Neural cell (in vitro differentiated cells): ENCODE measurements at regions not wholly inside any gene's neighbourhood (a gene's known extent, or its start where the extent isn't known, plus 50 kb on each side); places are given as distances from the start of the nearest gene placed in this dataset.

Source experiments
- CTCF ChIP-seq: fragments of 450-650 bp; IDR thresholded peaks from 2 replicates; pipeline ENCODE4 v1.5.1; 2014; ENCODE audit warnings: antibody characterized with exemption, mild to moderate bottlenecking, moderate library complexity; ENCODE audit not compliant: poor library complexity, severe bottlenecking
- POLR2AphosphoS5 ChIP-seq: IDR thresholded peaks from 2 replicates; pipeline ENCODE4 v1.6.1; 2012

GRCh38 chr21:36636439-36636838, 62.5 kb upstream of the SIM2 start:
- TF ChIP-seq POLR2AphosphoS5 (no peak), CTCF (no peak)
